Naive B cell (primary cell): ENCODE measurements at regions not wholly inside any gene's neighbourhood (a gene's known extent, or its start where the extent isn't known, plus 50 kb on each side); places are given as distances from the start of the nearest gene placed in this dataset.
"Not testable (repeated sequence)": the region's sequence is repeated elsewhere in the genome, so short reads cannot be mapped to it uniquely, and the experiment has no call there.

Experiments used
- ATAC-seq, 2 donors: fragments of 150-1000 bp; cut with Tn5 transposase; 2 replicates each; pipeline ENCODE4 v1.10.0; 2021; ENCODE audit warnings: low read depth in 2 of 2, mild to moderate bottlenecking in 2 of 2, moderate library complexity in 2 of 2
- DNase-seq: peaks from one replicate; pipeline ENCODE4 v3.0.0; 2022
- H3K27ac Mint-ChIP-seq, 6 donors: one replicate each; pipeline ENCODE4 v1.8.0; 2020 to 2022; ENCODE audit warnings: mild to moderate bottlenecking in 6 of 6, mixed read lengths in 6 of 6, moderate library complexity in 5 of 6, inconsistent platforms in 2 of 6
- H3K27me3 Mint-ChIP-seq, 3 donors: one replicate each; pipeline ENCODE4 v1.8.0; 2021 to 2022; ENCODE audit warnings: mixed read lengths in 3 of 3, mild to moderate bottlenecking in 1 of 3
- H3K36me3 Mint-ChIP-seq, 2 donors: one replicate each; pipeline ENCODE4 v1.8.0; 2020 to 2022; ENCODE audit warnings: mixed read lengths in 2 of 2, inconsistent platforms in 1 of 2, mild to moderate bottlenecking in 1 of 2
- H3K4me1 Mint-ChIP-seq, 3 donors: one replicate each; pipeline ENCODE4 v1.8.0; 2020 to 2022; ENCODE audit warnings: mixed read lengths in 3 of 3, inconsistent platforms in 1 of 3, mild to moderate bottlenecking in 1 of 3, moderate library complexity in 1 of 3
- H3K4me3 Mint-ChIP-seq, 8 donors: one replicate each; pipeline ENCODE4 v1.8.0; 2020 to 2022; ENCODE audit warnings: mild to moderate bottlenecking in 8 of 8, mixed read lengths in 8 of 8, moderate library complexity in 8 of 8, inconsistent platforms in 2 of 8
- H3K9me3 Mint-ChIP-seq, 7 donors: one replicate each; pipeline ENCODE4 v1.8.0; 2020 to 2022; ENCODE audit warnings: mixed read lengths in 7 of 7, mild to moderate bottlenecking in 5 of 7, inconsistent platforms in 2 of 7, moderate library complexity in 1 of 7

GRCh38 chr7:150009620-150010303 lies 136.0 kb downstream of the ATP6V0E2 start:
- H3K4me3 Mint-ChIP-seq, H3K27me3 Mint-ChIP-seq, H3K27ac Mint-ChIP-seq, H3K4me1 Mint-ChIP-seq, ATAC-seq, DNase-seq, H3K9me3 Mint-ChIP-seq, H3K36me3 Mint-ChIP-seq: not testable (repeated sequence)

GRCh38 chr7:150016651-150017189 lies 143.0 kb downstream of the ATP6V0E2 start:
- not testable (repeated sequence) for ATAC-seq, DNase-seq, H3K9me3 Mint-ChIP-seq, H3K27ac Mint-ChIP-seq, H3K36me3 Mint-ChIP-seq, H3K27me3 Mint-ChIP-seq, H3K4me1 Mint-ChIP-seq, H3K4me3 Mint-ChIP-seq

DNA sequence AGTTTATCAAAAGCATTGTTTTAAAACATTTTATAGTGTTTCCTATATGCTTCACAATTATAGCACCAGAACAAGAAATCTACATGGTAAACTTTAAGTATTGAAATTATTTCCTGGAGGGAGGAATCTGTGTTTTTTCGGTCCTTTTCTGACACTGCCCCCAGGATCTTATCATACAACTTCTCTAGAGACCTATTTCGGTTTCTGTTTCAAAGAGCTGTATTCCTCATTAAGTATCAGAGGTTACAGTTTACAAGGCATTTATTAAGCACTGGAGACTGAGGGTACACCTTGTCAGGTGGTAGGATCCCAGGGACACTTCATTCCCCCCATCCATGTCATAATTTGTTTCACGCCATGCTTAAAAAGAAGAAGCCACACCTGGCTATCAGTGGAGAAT lies 146.4 kb downstream of the ATP6V0E2 start:
- not testable (repeated sequence) for H3K4me1 Mint-ChIP-seq, H3K4me3 Mint-ChIP-seq, H3K9me3 Mint-ChIP-seq, H3K36me3 Mint-ChIP-seq, H3K27me3 Mint-ChIP-seq, ATAC-seq, H3K27ac Mint-ChIP-seq, DNase-seq

DNA sequence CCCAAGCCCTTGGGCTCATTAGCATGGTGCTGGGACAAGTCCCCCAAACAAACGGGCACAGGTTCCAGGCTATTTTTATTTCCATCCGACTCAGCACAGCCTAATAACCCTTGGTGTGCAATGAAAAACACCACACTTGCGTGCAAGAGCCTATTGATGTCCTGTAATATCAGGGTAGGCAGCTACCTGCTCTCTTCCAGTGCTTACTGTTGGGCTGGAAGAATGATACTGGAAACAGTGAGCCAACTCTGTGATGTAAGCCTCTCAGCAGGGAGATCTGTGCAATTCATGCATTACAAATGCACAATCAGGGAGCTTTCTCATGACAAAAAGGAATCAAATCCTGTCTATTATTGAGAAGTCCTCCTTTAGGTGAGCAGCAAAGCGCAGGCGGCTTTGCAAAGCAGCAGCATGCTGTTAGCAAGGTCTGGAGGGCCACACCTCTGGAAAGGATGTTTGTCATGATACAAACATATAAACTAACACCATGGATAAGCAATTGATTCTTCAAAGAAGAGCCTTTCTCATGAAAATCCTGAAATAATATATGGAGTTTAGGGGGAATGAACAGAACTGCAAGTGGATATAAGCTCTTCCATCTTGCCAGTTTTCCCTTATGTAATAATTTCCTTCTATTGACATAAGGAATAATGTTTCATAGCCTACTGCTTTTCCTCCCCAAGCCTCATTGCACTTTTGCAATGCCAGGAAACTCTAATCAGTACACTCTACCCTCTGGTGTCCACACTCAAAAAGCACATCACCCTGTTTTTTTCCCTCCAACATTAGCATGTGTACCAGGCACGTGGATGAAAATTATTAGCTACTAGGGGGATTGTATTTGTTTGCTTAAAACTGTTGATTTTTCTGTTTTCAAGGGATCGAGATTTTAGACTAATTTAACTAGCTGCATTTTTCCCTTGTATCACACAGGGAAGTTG lies 151.1 kb downstream of the ATP6V0E2 start:
- H3K36me3 Mint-ChIP-seq, DNase-seq, H3K4me1 Mint-ChIP-seq, H3K27ac Mint-ChIP-seq, ATAC-seq, H3K9me3 Mint-ChIP-seq, H3K4me3 Mint-ChIP-seq, H3K27me3 Mint-ChIP-seq: not testable (repeated sequence)

- not testable (repeated sequence) for H3K27me3 Mint-ChIP-seq, ATAC-seq
Measured at GRCh38 chr7:150025802-150026201, 152.0 kb downstream of the ATP6V0E2 start.

DNA sequence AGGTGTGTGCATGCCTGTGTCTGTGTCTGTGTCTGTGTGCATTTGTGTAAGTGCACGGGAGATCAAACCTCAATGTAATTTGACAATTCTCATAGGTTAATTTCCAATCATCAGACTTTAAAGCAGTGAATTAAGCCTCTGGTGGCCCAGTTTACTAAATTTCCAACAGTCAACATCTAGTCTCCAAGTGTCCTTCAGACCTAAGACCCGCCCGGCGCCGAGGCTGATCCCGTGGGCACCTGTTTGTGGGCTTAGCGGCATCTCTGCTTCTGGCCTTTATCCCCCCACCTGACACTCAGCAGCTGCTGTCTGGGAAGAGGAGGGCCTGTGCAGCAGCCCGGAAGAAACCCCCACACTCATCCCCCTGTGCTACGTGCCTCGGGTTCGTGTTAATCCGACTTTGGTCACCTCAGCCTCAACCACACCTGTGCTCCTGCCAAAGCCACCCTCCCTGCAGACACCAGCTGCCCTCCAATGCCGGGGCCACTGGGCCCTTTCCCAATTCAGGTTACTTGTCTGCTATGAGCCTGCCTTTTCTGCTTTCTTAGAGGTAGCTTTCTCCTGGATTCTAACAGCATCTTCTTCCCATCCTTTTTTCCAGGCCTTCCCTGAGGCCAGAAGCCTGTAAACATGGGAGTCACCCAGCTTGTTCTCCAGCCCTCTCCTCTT lies 154.7 kb downstream of the ATP6V0E2 start:
- H3K27me3 Mint-ChIP-seq, H3K36me3 Mint-ChIP-seq, H3K4me3 Mint-ChIP-seq, ATAC-seq, H3K4me1 Mint-ChIP-seq, DNase-seq, H3K9me3 Mint-ChIP-seq, H3K27ac Mint-ChIP-seq: not testable (repeated sequence)

More at GRCh38 chr7:150025802-150026201, 152.0 kb downstream of the ATP6V0E2 start:
- H3K9me3 Mint-ChIP-seq, H3K4me1 Mint-ChIP-seq, H3K36me3 Mint-ChIP-seq, DNase-seq, H3K4me3 Mint-ChIP-seq, H3K27ac Mint-ChIP-seq: not testable (repeated sequence)

GRCh38 chr7:150029013-150029389 lies 155.2 kb downstream of the ATP6V0E2 start:
- H3K4me1 Mint-ChIP-seq, H3K4me3 Mint-ChIP-seq, DNase-seq, H3K9me3 Mint-ChIP-seq, H3K27me3 Mint-ChIP-seq, ATAC-seq, H3K27ac Mint-ChIP-seq, H3K36me3 Mint-ChIP-seq: not testable (repeated sequence)

GRCh38 chr7:150031733-150032132 lies 158.0 kb downstream of the ATP6V0E2 start:
- H3K9me3 Mint-ChIP-seq, ATAC-seq, H3K36me3 Mint-ChIP-seq, H3K4me1 Mint-ChIP-seq, H3K27me3 Mint-ChIP-seq, H3K27ac Mint-ChIP-seq, DNase-seq: not testable (repeated sequence)
- H3K4me3 Mint-ChIP-seq, result peak overlapping the region in 1 of 8 donors; percentile 35

GRCh38 chr7:150033711-150034110 lies 159.9 kb downstream of the ATP6V0E2 start:
- H3K4me3 Mint-ChIP-seq, H3K27me3 Mint-ChIP-seq, DNase-seq, H3K27ac Mint-ChIP-seq, ATAC-seq, H3K9me3 Mint-ChIP-seq, H3K4me1 Mint-ChIP-seq, H3K36me3 Mint-ChIP-seq: not testable (repeated sequence)

GRCh38 chr7:150035769-150036168 lies 162.0 kb downstream of the ATP6V0E2 start:
- not testable (repeated sequence) for H3K4me3 Mint-ChIP-seq, H3K27me3 Mint-ChIP-seq, H3K27ac Mint-ChIP-seq, H3K36me3 Mint-ChIP-seq, ATAC-seq, H3K9me3 Mint-ChIP-seq, H3K4me1 Mint-ChIP-seq, DNase-seq

GRCh38 chr7:150039061-150039460 lies 165.3 kb downstream of the ATP6V0E2 start:
- not testable (repeated sequence) for DNase-seq, H3K27ac Mint-ChIP-seq, H3K9me3 Mint-ChIP-seq, H3K4me1 Mint-ChIP-seq, H3K4me3 Mint-ChIP-seq, H3K36me3 Mint-ChIP-seq, H3K27me3 Mint-ChIP-seq, ATAC-seq

DNA sequence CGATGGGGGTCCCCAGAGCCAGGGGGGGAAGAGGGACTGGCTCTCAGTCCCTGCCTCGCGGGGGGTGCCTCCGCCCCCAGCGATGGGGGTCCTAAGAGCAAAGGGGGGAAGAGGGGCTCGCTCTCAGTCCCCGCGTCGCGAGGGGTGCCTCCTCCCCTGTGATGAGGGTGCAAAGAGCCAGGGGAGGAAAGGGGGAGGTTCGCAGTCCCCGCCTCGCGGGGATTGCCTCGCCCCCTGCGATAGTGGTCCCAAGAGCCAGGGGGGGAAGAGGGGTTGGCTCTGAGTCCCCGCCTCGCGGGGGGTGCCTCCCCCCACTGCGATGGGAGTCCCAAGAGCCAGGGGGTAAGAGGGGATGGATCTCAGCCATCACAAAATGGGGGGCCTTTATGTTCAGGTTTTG lies 168.5 kb downstream of the ATP6V0E2 start:
- H3K36me3 Mint-ChIP-seq, H3K4me1 Mint-ChIP-seq, ATAC-seq, H3K4me3 Mint-ChIP-seq, H3K27ac Mint-ChIP-seq, H3K9me3 Mint-ChIP-seq, DNase-seq: not testable (repeated sequence)
- peaks cover 0 to 18% (median 5%) of the 10 kb centered on the region in 3 donors for H3K27me3 Mint-ChIP-seq

DNA sequence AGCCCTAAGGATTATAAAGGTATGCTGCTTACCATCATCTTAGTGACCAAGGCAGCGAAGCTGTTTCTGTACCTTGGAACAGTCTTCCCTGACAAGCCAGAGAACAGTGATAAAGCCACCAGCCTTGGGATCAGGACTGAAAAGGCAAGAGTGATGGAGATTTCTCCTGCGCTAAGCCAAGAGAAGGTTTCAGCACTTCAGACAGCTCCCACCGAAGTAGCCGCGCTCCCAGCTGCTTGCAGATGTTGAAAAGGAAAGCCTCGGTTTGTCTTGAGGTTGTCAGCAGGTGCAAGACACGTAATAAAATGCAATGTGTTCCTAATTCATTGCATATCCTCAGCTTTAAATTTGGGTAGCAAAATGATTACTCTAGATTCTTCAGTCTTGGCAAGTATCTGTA lies 171.0 kb downstream of the ATP6V0E2 start:
- DNase-seq, H3K36me3 Mint-ChIP-seq, ATAC-seq, H3K4me3 Mint-ChIP-seq, H3K27ac Mint-ChIP-seq, H3K9me3 Mint-ChIP-seq: not testable (repeated sequence)
- Mint-ChIP-seq H3K4me1 (peaks cover 4 to 11% (median 11%) of the 10 kb centered on the region in 3 donors), H3K27me3 (peaks cover 9 to 26% (median 10%) of the 10 kb centered on the region in 3 donors)
